SU-DHL-6 (cell line): ENCODE measurements at regions not wholly inside any gene's neighbourhood (a gene's known extent, or its start where the extent isn't known, plus 50 kb on each side); places are given as distances from the start of the nearest gene placed in this dataset.

Experiments used
- H2AFZ ChIP-seq: fragments of 200-600 bp; sonication (generic); 2 replicates; pipeline ENCODE4 v1.6.1; 2014; ENCODE audit warnings: low read depth, mild to moderate bottlenecking, moderate library complexity, mixed read lengths, antibody characterized with exemption, low read length; ENCODE audit not compliant: severe bottlenecking
- H3F3A ChIP-seq: fragments of 200-600 bp; shearing (Covaris generic); 2 replicates; pipeline ENCODE4 v1.6.0; 2016; ENCODE audit warnings: antibody characterized with exemption, mild to moderate bottlenecking; ENCODE audit not compliant: insufficient read depth
- H3K27ac ChIP-seq: fragments of 200-600 bp; sonication (generic); 2 replicates; pipeline ENCODE4 v1.5.1; 2016; ENCODE audit warnings: low read depth, mild to moderate bottlenecking, low read length, moderate library complexity, mixed read lengths
- H3K27me3 ChIP-seq: fragments of 200-600 bp; sonication (generic), shearing (Covaris generic); 2 replicates; pipeline ENCODE4 v1.6.0; 2014; ENCODE audit warnings: mild to moderate bottlenecking, low read length
- H3K36me3 ChIP-seq: fragments of 200-600 bp; sonication (generic); 2 replicates; pipeline ENCODE4 v1.6.1; 2014; ENCODE audit warnings: mild to moderate bottlenecking, low read length, mixed read lengths
- H3K4me2 ChIP-seq: fragments of 300-600, 200-600 bp; shearing (Covaris generic), sonication (generic); 2 replicates; pipeline ENCODE4 v1.6.0; 2014; ENCODE audit warnings: low read length, low read depth, mild to moderate bottlenecking; ENCODE audit not compliant: poor library complexity, severe bottlenecking
- H3K4me3 ChIP-seq: fragments of 200-600 bp; sonication (generic); 2 replicates; pipeline ENCODE4 v1.5.1; 2014; ENCODE audit warnings: antibody characterized with exemption, low read length, mild to moderate bottlenecking, mixed read lengths; ENCODE audit not compliant: insufficient read depth, poor library complexity, severe bottlenecking
- H3K79me2 ChIP-seq: fragments of 200-600 bp; sonication (generic); 2 replicates; pipeline ENCODE4 v1.6.1; 2014; ENCODE audit warnings: mild to moderate bottlenecking, low read length, moderate library complexity; ENCODE audit not compliant: insufficient read depth
- H3K9ac ChIP-seq: fragments of 200-600 bp; sonication (generic); 2 replicates; pipeline ENCODE4 v1.7.0; 2014; ENCODE audit warnings: mild to moderate bottlenecking, low read length
- H3K9me2 ChIP-seq: fragments of 200-600 bp; sonication (generic); replicated peaks from 2 replicates; pipeline ENCODE4 v1.6.1; 2014; ENCODE audit warnings: low read length; ENCODE audit not compliant: insufficient read depth
- H3K9me3 ChIP-seq: fragments of 200-600 bp; sonication (generic); 2 replicates; pipeline ENCODE4 v1.6.1; 2014; ENCODE audit warnings: low read length, mixed read lengths; ENCODE audit not compliant: insufficient read depth
- H4K20me1 ChIP-seq: fragments of 200-600 bp; sonication (generic); 2 replicates; pipeline ENCODE4 v1.6.1; 2014; ENCODE audit warnings: low read depth, mild to moderate bottlenecking, antibody characterized with exemption, low read length, moderate library complexity, mixed read lengths
- EZH2phosphoT487 ChIP-seq: fragments of 200-600 bp; sonication (generic), shearing (Covaris generic); conservative IDR thresholded peaks from 2 replicates; pipeline ENCODE4 v1.6.1; 2018; ENCODE audit warnings: mild to moderate bottlenecking, antibody characterized with exemption, low read length, moderate library complexity, mixed read lengths
- TF ChIP-seq, protein P1 (sequence below): fragments of 200-600 bp; sonication (generic); IDR thresholded peaks from one replicate; pipeline ENCODE4 v1.5.1; 2017; ENCODE audit warnings: antibody characterized with exemption, mild to moderate bottlenecking, low read length, moderate library complexity; ENCODE audit not compliant: insufficient read depth, poor library complexity, severe bottlenecking

DNA sequence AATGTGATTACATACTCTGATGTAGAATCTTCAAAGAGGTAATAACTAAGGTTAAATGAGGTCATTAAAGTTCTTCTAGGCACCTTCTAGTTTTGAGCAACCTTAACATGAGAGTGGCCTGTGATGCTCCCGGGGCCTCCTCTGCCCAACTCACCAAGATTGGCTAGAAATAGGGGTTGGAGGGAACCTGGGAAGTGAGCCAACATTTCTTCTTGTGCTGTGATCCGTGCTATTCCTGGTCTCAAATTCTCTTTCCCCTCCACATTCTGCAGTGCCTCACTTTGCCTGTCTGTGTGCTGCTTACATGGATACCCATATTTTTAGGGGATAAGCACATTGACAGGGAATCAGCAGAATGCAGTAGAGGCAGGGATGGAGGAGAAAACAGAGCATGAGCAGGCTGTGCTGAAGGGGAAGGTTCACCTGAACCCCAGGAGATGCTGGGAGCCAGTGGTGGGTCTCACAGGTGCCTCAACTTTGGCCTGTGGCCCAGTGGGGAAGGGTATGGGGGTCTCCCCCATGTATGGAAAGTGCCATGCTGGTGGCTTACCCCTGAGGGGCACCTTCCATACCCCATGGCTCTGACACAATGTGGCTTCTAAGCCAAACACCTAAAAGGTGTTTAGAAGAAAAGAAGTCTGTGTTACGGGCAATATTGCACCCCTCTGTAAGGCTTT, 164.7 kb upstream of the CHD6 start:
- H3K79me2 ChIP-seq, result no peaks in the 10 kb centered on the region
- H4K20me1 ChIP-seq, result no peaks in the 10 kb centered on the region
- no peaks in the 10 kb centered on the region for H3K27me3 ChIP-seq
- no peak overlapping the region for H3K4me3 ChIP-seq
- no peaks in the 10 kb centered on the region for H3F3A ChIP-seq
- H2AFZ ChIP-seq, result no peak overlapping the region
- no peak overlapping the region for H3K27ac ChIP-seq
- H3K9ac ChIP-seq, result no peak overlapping the region
- no peaks in the 10 kb centered on the region for H3K9me2 ChIP-seq
- H3K4me2 ChIP-seq, result no peak overlapping the region
- TF ChIP-seq EZH2phosphoT487, result no peak
- TF ChIP-seq, protein P1, sequence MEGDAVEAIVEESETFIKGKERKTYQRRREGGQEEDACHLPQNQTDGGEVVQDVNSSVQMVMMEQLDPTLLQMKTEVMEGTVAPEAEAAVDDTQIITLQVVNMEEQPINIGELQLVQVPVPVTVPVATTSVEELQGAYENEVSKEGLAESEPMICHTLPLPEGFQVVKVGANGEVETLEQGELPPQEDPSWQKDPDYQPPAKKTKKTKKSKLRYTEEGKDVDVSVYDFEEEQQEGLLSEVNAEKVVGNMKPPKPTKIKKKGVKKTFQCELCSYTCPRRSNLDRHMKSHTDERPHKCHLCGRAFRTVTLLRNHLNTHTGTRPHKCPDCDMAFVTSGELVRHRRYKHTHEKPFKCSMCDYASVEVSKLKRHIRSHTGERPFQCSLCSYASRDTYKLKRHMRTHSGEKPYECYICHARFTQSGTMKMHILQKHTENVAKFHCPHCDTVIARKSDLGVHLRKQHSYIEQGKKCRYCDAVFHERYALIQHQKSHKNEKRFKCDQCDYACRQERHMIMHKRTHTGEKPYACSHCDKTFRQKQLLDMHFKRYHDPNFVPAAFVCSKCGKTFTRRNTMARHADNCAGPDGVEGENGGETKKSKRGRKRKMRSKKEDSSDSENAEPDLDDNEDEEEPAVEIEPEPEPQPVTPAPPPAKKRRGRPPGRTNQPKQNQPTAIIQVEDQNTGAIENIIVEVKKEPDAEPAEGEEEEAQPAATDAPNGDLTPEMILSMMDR, result no peak
- H3K36me3 ChIP-seq, result no peaks in the 10 kb centered on the region
- no peaks in the 10 kb centered on the region for H3K9me3 ChIP-seq

DNA sequence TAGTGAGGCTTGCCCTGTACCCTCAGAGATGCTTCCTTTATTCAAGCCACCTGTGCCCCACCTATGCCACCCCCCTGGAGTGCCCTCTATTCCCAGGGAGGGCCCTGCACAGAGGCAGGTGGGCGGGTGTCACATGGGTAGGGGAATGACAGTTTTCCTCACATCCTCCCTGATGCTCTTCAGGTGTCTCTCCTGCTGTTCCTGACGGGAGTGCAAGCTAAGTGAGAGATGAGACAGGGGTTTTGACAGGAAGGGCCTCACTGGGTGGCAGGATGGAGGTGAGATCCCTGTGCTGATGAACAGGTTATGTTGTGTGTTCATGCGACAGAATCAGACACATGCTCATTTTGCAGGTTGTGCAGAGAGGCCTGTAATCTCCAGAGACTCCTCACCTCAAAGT, 164.1 kb upstream of the CHD6 start:
- H3K4me2 ChIP-seq, result no peak overlapping the region
- H3K9me3 ChIP-seq, result no peaks in the 10 kb centered on the region
- H3K36me3 ChIP-seq, result no peaks in the 10 kb centered on the region
- H3K27me3 ChIP-seq, result no peaks in the 10 kb centered on the region
- H3F3A ChIP-seq, result no peaks in the 10 kb centered on the region
- no peaks in the 10 kb centered on the region for H3K9me2 ChIP-seq
- no peak overlapping the region for H3K27ac ChIP-seq
- no peak overlapping the region for H3K4me3 ChIP-seq
- TF ChIP-seq EZH2phosphoT487, result no peak
- TF ChIP-seq, protein P1, result no peak
- H2AFZ ChIP-seq, result no peak overlapping the region
- no peaks in the 10 kb centered on the region for H3K79me2 ChIP-seq
- no peak overlapping the region for H3K9ac ChIP-seq
- H4K20me1 ChIP-seq, result no peaks in the 10 kb centered on the region

DNA sequence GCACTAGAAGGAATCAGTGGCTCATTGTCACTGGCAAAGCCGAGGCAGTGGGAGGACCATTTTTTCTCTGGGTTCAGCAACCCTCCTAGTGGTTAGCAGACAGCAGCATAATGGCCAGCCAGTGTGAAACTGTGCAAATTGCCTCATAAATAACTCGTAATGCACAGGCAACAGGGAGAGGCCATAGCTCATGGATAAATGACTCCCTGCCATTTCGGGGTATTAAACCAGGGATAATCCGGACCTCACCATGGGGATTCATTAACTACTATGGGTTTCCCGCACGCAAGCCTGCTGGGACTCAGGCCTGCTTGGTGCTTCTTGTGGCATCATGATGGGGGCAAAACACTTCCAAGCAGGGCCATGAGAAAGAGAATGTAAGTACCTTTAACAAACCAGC, 158.2 kb upstream of the CHD6 start:
- H3K4me2 ChIP-seq, result no peak overlapping the region
- TF ChIP-seq EZH2phosphoT487, result no peak
- TF ChIP-seq, protein P1, result no peak
- no peaks in the 10 kb centered on the region for H3K9me2 ChIP-seq
- no peaks in the 10 kb centered on the region for H3K27me3 ChIP-seq
- H3F3A ChIP-seq, result no peaks in the 10 kb centered on the region
- no peak overlapping the region for H3K9ac ChIP-seq
- H3K79me2 ChIP-seq, result no peaks in the 10 kb centered on the region
- H2AFZ ChIP-seq, result no peak overlapping the region
- H3K36me3 ChIP-seq, result no peaks in the 10 kb centered on the region
- H3K27ac ChIP-seq, result no peak overlapping the region
- H3K9me3 ChIP-seq, result no peaks in the 10 kb centered on the region
- H4K20me1 ChIP-seq, result no peaks in the 10 kb centered on the region
- H3K4me3 ChIP-seq, result no peak overlapping the region
